IPS DF 4.7 (cell line): ENCODE measurements at regions not wholly inside any gene's neighbourhood (a gene's known extent, or its start where the extent isn't known, plus 50 kb on each side); places are given as distances from the start of the nearest gene placed in this dataset.
"Not testable (repeated sequence)": the region's sequence is repeated elsewhere in the genome, so short reads cannot be mapped to it uniquely, and the experiment has no call there.

Experiments
- DNase-seq: peaks from one replicate; pipeline ENCODE4 v3.0.0-alpha.2; 2013; ENCODE audit warnings: low spot score; ENCODE audit errors: extremely low read depth

GRCh38 chr1:38670544-38671122 lies 188.9 kb downstream of the RRAGC start:
- no peak for DNase-seq

- no peak for DNase-seq
Measured at GRCh38 chr1:38667626-38668025, 191.9 kb downstream of the RRAGC start.

DNA sequence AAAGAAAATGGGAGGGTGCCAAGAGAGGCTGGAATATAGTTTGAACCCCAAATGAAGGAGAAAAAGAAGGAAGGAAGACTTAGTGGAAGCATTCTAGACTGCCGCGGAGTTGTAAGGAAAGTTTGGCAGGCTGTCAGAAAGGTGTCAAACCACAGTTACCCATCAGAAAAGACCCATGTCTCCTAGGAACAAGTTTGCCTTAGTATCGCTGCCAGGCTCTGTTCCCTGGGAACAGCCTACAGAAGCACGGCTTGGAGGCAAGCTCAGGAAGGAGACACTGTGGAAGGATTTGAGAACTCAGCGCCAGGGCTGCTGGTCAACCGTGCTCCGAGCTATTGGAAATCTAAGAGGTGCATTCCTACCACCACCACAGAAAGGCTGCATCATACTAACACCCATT lies 197.4 kb downstream of the RRAGC start:
- DNase-seq: no peak

GRCh38 chr1:38658883-38659282 lies 200.7 kb downstream of the RRAGC start:
- DNase-seq: no peak

- no peak for DNase-seq
Measured at GRCh38 chr1:38657873-38658272, 201.7 kb downstream of the RRAGC start.

- no peak for DNase-seq
Measured at GRCh38 chr1:38657207-38657840, 202.2 kb downstream of the RRAGC start.

DNA sequence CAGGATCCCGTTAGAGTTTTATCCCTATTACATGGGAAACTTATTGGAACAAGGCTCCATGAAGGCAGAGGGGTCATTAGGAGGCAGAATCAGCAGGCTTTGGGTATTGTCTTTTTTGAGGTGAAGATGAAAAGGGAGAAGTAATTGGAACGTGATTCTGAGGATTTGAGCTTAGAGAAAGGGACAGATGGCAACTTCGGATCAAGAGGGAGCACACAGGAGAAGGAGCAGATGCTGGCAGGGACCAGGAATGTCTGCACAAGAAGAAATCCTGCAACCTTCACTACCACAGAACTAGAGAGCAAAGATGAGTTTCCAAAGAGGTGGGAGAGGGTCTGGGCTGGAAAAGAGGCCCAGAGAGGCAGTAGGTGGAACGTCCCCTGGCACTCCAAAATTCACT lies 202.8 kb downstream of the RRAGC start:
- no peak for DNase-seq

- no peak for DNase-seq
Measured at GRCh38 chr1:38652217-38652616, 207.4 kb downstream of the RRAGC start.

- no peak for DNase-seq
Measured at GRCh38 chr1:38651669-38652068, 207.9 kb downstream of the RRAGC start.

DNA sequence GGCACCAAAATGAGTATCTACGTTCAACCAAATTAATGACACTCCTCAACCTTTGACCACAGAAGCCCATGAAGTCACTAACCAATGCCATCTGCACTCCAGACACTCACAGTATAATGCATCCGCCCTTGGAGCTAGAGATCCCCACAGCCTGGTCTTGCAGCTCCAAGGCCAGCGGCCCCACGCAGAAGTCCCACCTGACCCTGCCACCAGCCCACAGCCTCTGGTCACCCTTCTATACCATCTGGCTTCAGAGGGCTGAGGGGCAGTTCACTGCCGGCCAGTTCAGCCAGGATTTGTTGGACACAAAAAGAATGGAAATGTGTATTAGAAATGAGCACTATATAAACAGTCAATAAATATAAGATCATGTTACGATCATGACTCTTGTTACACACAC lies 211.2 kb downstream of the RRAGC start:
- DNase-seq: no peak

- not testable (repeated sequence) for DNase-seq
Measured at GRCh38 chr1:38647341-38647740, 212.2 kb downstream of the RRAGC start.

- no peak for DNase-seq
Measured at GRCh38 chr1:38644092-38644491, 215.5 kb downstream of the RRAGC start.

- no peak for DNase-seq
Measured at GRCh38 chr1:38641661-38642060, 217.9 kb downstream of the RRAGC start.

- DNase-seq: no peak
Measured at GRCh38 chr1:38640371-38640770, 219.2 kb downstream of the RRAGC start.

DNA sequence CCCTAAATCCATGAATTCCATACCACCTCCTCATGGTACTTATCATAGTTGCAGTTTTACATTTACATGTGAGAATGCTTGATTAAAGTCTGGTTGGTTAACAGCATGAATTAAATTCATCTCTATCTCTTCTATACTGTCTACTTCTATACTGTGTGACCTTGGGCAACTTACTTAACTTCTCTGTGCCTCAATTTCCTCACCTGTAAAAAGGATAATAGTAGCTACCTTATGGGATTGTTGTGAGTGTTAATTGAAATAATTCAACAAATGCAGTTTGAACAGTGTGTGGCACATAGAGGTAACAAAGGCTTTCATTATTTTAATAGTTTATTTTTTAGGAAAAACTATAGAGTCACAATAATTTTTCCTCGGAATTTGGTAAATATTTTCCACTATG lies 231.3 kb downstream of the RRAGC start:
- no peak for DNase-seq

DNA sequence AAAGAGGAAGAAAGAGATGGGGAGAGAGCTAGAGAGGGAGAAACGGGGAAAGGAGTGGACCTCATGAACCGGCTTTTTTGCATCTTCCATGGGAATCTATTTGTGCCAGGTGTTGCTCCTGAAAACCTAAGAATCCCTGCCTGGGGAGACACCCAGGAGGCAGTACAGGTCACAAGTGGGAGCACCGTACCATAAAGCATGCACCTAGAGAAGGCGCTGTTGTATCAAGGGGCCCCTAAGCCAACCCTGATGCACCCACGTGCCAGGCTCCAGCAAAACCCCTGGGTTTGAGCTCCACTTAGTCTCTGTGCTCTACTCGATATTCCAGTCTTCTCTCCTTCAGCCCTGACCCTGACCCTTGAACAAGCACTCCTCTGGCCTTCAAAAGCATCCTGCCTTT lies 233.6 kb downstream of the RRAGC start:
- no peak for DNase-seq

GRCh38 chr1:38624336-38625039 lies 235.1 kb downstream of the RRAGC start:
- DNase-seq: no peak

DNA sequence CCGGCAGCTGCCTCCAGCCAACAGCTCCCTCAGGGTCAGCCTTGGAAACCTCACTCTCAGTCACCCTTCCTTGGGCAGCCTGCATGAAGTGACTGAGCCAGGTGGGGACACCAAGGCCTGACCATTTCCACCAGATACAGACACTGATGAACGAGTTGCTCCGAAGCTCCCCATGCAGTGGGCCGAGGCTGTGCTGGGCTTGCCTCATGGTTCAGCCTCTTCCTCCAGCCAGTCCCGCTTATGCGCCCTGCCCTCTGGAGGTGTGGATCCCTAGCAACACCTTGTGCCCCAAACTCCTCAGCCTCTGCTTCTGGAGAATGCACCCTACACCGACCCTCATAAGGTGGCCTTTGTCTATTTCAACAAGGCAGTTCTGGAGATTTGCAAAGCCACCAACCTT lies 236.0 kb downstream of the RRAGC start:
- no peak for DNase-seq

DNA sequence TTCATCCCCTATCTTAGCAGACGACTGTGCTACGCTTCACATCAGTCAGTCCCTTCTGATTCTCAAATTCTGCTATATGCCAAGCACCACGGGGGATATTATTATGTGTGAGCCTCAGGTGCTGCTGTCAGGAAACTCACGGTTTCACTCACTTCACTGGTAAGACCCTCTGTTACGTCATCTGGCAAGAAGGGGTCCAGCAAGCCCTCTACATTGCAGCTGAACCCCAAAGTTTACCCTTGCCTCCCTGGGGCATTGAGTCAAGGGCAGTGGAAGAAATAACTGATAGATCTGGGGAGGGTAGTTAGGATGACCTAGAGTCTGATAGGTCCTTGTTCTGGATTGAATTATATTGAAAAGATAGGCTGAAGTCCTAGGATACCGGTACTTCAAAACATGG lies 237.4 kb downstream of the RRAGC start:
- no peak for DNase-seq

DNA sequence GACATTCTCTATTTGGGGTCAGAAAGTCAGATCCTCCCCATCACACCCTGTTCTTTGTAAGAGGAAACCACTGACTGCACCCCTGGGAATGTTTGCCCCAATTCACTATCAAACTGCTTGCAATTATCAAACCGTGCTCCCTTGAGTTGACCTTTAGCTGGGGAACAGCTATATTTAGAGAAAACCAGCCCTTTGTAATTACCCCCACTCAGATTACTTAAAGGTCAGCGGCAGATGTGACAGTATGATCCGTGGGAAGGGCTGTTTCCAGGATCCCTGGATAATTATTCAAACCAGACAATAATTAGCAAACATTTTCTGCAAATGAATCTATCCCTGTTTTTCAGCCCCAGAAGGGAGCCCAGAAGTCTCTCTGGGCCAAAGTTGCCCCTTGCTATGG lies 242.7 kb downstream of the RRAGC start:
- DNase-seq: no peak

DNA sequence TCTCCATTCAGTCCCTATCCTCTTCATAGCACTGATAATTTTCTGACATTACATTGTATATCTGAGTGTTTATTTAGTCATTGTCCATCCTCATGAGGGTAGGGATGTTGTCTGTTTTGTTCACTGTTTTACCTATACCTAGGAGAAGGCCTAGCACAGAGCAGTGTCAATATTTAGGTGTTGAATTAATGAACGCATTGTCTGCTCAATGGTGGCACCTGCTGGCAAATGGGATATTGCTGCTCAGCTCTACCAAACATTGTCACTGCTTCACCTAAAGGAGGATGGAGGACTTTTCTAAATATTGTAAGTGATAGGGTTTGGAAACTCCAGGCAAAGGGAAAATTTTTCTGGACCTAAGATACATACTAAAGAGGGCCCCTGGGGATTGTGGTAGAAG lies 243.9 kb downstream of the RRAGC start:
- DNase-seq: no peak

DNA sequence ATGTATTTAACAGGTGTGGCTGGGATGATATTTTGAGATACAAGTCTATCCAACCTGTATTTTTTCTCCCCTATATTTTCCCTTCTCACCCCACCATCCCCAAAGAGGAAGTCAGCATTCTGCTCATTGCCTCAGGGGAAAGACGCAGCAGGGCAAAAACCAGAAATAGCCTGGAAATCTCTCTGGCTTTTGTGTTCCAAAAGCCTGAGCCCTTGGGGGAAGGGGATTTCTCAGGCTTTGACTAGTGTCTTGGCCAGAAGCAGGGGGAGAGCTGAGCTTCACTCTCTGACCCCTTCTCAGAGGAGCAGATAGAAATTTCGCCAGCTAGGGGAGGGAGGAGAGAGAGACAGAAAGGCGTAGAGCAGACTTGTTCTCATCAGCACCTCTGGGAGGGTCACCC lies 244.7 kb downstream of the RRAGC start:
- DNase-seq: no peak

DNA sequence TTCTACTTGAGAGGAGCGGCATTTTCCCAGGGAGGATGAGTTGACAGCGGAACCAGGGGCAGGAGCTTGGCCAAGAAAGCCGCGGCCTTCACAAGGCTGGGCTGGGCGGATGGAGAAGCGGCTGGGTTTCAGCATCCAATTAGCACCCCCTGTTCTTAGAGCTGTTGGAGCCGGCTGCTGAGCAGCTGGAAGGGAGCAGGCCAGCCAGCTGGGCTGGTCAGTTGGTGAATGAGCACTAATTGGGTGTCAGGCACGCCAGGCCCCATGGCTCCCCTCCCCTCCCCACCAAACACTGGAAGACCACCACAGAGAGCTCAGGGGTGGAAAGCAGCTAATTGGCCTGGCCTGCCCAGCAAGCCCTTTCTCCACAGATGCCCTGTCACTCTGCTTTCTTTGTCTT lies 245.6 kb downstream of the RRAGC start:
- no peak for DNase-seq
